ENCODE measurements at regions not wholly inside any gene's neighbourhood (a gene's known extent, or its start where the extent isn't known, plus 50 kb on each side); places are given as distances from the start of the nearest gene placed in this dataset.

DNA sequence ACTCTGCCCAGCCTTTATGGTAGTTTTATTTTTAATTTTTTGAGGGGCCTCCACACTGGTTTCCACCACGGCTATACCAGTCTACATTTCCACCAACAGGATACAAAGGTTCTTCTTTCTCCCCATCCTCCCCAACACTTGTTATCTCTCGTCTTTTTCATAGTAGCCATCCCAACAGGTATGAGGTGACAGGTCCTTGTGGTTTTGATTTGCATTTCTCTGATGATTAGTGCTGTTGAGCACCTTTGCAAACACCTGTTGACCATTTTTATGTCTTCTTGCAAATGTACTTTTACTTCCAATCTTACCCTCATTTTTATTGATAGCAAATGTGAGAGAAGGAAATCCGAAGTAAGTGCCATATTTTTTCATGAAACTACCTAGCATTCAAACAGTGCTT, 195.4 kb upstream of the PREP start:
- TF ChIP-seq POLR2A (IDR thresholded peaks at IDR 0.05; ENCODE audit: low read length) (no peak), RCOR1 (IDR thresholded peaks at IDR 0.05; ENCODE audit: low read depth, low read length) (no peak), PHF8 (IDR thresholded peaks at IDR 0.05; ENCODE audit: borderline replicate concordance, low read depth) (no peak), EP300 (IDR thresholded peaks at IDR 0.05) (no peak), HDAC2 (IDR thresholded peaks at IDR 0.05) (no peak), NPAS2 (CRISPR knock-in tag; IDR thresholded peaks at IDR 0.05; ENCODE audit: borderline replicate concordance) (no peak), BHLHE40 (IDR thresholded peaks at IDR 0.05; ENCODE audit: low read depth, low read length) (no peak), JUNB (IDR thresholded peaks at IDR 0.05) (no peak)
- TF ChIP-seq, protein P1, sequence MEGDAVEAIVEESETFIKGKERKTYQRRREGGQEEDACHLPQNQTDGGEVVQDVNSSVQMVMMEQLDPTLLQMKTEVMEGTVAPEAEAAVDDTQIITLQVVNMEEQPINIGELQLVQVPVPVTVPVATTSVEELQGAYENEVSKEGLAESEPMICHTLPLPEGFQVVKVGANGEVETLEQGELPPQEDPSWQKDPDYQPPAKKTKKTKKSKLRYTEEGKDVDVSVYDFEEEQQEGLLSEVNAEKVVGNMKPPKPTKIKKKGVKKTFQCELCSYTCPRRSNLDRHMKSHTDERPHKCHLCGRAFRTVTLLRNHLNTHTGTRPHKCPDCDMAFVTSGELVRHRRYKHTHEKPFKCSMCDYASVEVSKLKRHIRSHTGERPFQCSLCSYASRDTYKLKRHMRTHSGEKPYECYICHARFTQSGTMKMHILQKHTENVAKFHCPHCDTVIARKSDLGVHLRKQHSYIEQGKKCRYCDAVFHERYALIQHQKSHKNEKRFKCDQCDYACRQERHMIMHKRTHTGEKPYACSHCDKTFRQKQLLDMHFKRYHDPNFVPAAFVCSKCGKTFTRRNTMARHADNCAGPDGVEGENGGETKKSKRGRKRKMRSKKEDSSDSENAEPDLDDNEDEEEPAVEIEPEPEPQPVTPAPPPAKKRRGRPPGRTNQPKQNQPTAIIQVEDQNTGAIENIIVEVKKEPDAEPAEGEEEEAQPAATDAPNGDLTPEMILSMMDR (IDR thresholded peaks at IDR 0.05): no peak
- TF ChIP-seq, protein P2, sequence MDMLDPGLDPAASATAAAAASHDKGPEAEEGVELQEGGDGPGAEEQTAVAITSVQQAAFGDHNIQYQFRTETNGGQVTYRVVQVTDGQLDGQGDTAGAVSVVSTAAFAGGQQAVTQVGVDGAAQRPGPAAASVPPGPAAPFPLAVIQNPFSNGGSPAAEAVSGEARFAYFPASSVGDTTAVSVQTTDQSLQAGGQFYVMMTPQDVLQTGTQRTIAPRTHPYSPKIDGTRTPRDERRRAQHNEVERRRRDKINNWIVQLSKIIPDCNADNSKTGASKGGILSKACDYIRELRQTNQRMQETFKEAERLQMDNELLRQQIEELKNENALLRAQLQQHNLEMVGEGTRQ (IDR thresholded peaks at IDR 0.05): no peak
